ENCODE measurements at regions not wholly inside any gene's neighbourhood (a gene's known extent, or its start where the extent isn't known, plus 50 kb on each side); places are given as distances from the start of the nearest gene placed in this dataset.

DNA sequence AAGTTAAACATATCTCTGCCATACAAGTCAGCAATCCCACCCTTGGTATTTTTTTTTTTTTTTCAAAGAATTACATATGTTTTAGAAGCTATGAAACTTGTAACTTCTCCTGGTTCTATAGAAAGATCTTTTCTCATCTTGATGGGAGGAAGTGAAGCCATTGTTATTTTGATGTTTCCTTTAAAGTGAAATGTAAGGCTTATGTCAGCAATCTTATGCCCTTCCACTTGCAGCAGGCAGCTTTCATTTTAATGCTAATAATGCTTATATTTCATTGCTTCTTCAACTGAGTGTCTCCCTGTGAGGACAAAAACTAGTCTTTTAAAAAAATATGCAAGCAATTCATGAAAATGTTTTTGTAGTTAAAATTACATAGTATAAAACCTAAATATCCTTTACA, 1614.7 kb downstream of the KHDRBS2 start:
- Histone ChIP-seq H3K9ac (ENCODE audit: control insufficient read depth, extremely low read depth, insufficient read depth, low read length) (no peak overlapping the region), H3K36me3 (ENCODE audit: control insufficient read depth in 2 of 2, extremely low read depth in 1 of 2, insufficient read depth in 2 of 2, low read length in 2 of 2) (no peaks in the 10 kb centered on the region), H2AFZ (ENCODE audit: control insufficient read depth, low read length) (no peak overlapping the region), H3K79me2 (ENCODE audit: control insufficient read depth, insufficient read depth, low read length) (no peaks in the 10 kb centered on the region), H3K27me3 (ENCODE audit: control insufficient read depth, extremely low read depth, insufficient read depth, low read length) (no peaks in the 10 kb centered on the region), H3K4me3 (ENCODE audit: control insufficient read depth in 2 of 3, extremely low read depth in 1 of 3, insufficient read depth in 2 of 3, low read depth in 1 of 3, low read length in 3 of 3) (no peak overlapping the region), H3K9me3 (ENCODE audit: control insufficient read depth, low read depth, low read length) (no peaks in the 10 kb centered on the region), H3K9me1 (ENCODE audit: control insufficient read depth, extremely low read depth, insufficient read depth, low read length) (no peaks in the 10 kb centered on the region), H4K20me1 (ENCODE audit: control insufficient read depth, extremely low read depth, insufficient read depth, low read length) (no peaks in the 10 kb centered on the region), H3K4me2 (ENCODE audit: control insufficient read depth, extremely low read depth, insufficient read depth, low read depth, low read length) (no peak overlapping the region), H3K4me1 (ENCODE audit: control insufficient read depth, extremely low read depth, insufficient read depth, low read length) (no peaks in the 10 kb centered on the region), H3K27ac (ENCODE audit: control insufficient read depth, insufficient read depth, low read length) (no peak overlapping the region)
- FAIRE-seq (no peak), DNase-seq (ENCODE audit: low read depth, low spot score) (no peak)
- TF ChIP-seq, protein P1, sequence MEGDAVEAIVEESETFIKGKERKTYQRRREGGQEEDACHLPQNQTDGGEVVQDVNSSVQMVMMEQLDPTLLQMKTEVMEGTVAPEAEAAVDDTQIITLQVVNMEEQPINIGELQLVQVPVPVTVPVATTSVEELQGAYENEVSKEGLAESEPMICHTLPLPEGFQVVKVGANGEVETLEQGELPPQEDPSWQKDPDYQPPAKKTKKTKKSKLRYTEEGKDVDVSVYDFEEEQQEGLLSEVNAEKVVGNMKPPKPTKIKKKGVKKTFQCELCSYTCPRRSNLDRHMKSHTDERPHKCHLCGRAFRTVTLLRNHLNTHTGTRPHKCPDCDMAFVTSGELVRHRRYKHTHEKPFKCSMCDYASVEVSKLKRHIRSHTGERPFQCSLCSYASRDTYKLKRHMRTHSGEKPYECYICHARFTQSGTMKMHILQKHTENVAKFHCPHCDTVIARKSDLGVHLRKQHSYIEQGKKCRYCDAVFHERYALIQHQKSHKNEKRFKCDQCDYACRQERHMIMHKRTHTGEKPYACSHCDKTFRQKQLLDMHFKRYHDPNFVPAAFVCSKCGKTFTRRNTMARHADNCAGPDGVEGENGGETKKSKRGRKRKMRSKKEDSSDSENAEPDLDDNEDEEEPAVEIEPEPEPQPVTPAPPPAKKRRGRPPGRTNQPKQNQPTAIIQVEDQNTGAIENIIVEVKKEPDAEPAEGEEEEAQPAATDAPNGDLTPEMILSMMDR (optimal IDR thresholded peaks at IDR 0.05 in 1 of 3, IDR thresholded peaks at IDR 0.05 in 1 of 3, conservative IDR thresholded peaks at IDR 0.05 in 1 of 3; ENCODE audit: extremely low read depth in 1 of 3, insufficient read depth in 2 of 3, low read length in 3 of 3): no peak
- TF ChIP-seq EZH2 (IDR thresholded peaks at IDR 0.05; ENCODE audit: low read length): no peak
- dilution Hi-C loops (cut with MboI; ENCODE audit: extremely low pct_ligation_motif_present, low sequenced_read_pairs): no loop called here

DNA sequence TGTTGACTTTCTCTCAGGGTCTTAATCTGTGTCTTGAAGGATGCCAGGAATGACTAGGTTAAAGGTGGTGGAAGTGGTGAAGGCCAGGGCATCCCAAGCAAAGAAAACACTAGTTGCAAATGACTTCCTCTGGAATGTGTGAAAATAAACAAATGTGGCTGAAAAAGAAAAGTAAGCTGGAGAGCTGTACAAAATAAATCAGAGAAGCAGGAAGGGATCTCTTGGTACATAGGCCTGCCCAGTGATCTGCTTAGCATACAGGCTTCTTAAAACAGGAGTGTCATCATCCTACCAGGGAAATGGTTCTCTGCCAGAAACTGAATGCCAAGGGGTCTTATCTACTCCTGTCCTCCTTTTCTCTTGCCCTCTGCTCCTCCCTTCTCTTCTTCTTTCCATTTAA, 1616.0 kb downstream of the KHDRBS2 start:
- no peaks in the 10 kb centered on the region for H3K9me3 ChIP-seq (ENCODE audit: control insufficient read depth, low read depth, low read length)
- no peak for TF ChIP-seq EZH2 (IDR thresholded peaks at IDR 0.05; ENCODE audit: low read length)
- TF ChIP-seq, protein P1 (optimal IDR thresholded peaks at IDR 0.05 in 1 of 3, IDR thresholded peaks at IDR 0.05 in 1 of 3, conservative IDR thresholded peaks at IDR 0.05 in 1 of 3; ENCODE audit: extremely low read depth in 1 of 3, insufficient read depth in 2 of 3, low read length in 3 of 3): no peak
- DNase-seq (ENCODE audit: low read depth, low spot score): no peak
- no peaks in the 10 kb centered on the region for H4K20me1 ChIP-seq (ENCODE audit: control insufficient read depth, extremely low read depth, insufficient read depth, low read length)
- H3K4me2 ChIP-seq (ENCODE audit: control insufficient read depth, extremely low read depth, insufficient read depth, low read depth, low read length): no peak overlapping the region
- H3K9ac ChIP-seq (ENCODE audit: control insufficient read depth, extremely low read depth, insufficient read depth, low read length): no peak overlapping the region
- no peak overlapping the region for H3K27ac ChIP-seq (ENCODE audit: control insufficient read depth, insufficient read depth, low read length)
- no peaks in the 10 kb centered on the region for H3K9me1 ChIP-seq (ENCODE audit: control insufficient read depth, extremely low read depth, insufficient read depth, low read length)
- no peak overlapping the region for H2AFZ ChIP-seq (ENCODE audit: control insufficient read depth, low read length)
- no peaks in the 10 kb centered on the region for H3K79me2 ChIP-seq (ENCODE audit: control insufficient read depth, insufficient read depth, low read length)
- H3K36me3 ChIP-seq (ENCODE audit: control insufficient read depth in 2 of 2, extremely low read depth in 1 of 2, insufficient read depth in 2 of 2, low read length in 2 of 2): no peaks in the 10 kb centered on the region
- FAIRE-seq: no peak
- no peak overlapping the region for H3K4me3 ChIP-seq (ENCODE audit: control insufficient read depth in 2 of 3, extremely low read depth in 1 of 3, insufficient read depth in 2 of 3, low read depth in 1 of 3, low read length in 3 of 3)
- H3K27me3 ChIP-seq (ENCODE audit: control insufficient read depth, extremely low read depth, insufficient read depth, low read length): no peaks in the 10 kb centered on the region
- H3K4me1 ChIP-seq (ENCODE audit: control insufficient read depth, extremely low read depth, insufficient read depth, low read length): no peaks in the 10 kb centered on the region
- dilution Hi-C loops (cut with MboI; ENCODE audit: extremely low pct_ligation_motif_present, low sequenced_read_pairs): no loop called here
